Activated CD4-positive, CD25-positive, alpha-beta regulatory T cell treated with anti-CD3 and anti-CD28 coated beads, Interleukin-2, amount 50 U/mL, for 24 hours (primary cell): ENCODE measurements at regions not wholly inside any gene's neighbourhood (a gene's known extent, or its start where the extent isn't known, plus 50 kb on each side); places are given as distances from the start of the nearest gene placed in this dataset.
"Not testable (repeated sequence)": the region's sequence is repeated elsewhere in the genome, so short reads cannot be mapped to it uniquely, and the experiment has no call there.

Source experiments
- ATAC-seq, 2 donors: fragments of 150-1000 bp; cut with Tn5 transposase; one replicate each; pipeline ENCODE4 v1.10.0; 2021; ENCODE audit warnings: mild to moderate bottlenecking in 1 of 2, moderate library complexity in 1 of 2

DNA sequence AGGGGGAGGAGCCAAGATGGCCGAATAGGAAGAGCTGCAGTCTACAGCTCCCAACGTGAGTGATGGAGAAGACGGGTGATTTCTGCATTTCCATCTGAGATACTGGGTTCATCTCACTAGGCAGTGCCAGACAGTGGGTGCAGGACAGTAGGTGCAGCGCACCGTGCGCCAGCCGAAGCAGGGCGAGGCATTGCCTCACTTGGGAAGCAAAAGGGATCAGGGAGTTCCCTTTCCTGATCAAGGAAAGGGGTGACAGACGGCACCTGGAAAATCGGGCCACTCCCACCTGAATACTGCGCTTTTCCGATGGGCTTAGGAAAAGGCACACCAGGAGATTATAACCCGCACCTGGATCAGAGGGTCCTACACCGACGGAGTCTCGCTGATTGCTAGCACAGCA lies 121.1 kb upstream of the SESTD1 start:
- not testable (repeated sequence) for ATAC-seq

DNA sequence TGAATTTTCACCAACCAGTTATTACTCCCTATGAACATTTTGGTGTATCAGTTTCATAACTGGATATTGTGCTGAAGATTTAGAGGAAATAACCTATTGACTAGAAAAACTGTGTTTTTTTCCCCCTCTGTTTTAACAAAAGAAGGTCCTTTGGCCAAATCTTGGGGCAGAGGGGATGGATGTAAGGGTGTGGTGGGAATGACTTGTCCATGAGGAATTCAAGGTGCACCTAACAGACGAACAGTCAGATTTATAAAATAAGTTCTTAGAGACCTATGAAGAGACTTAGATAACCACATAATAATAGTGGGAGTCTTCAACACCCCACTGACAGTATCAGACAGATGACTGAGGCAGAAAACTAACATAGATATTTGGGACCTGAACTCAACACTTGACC lies 119.3 kb upstream of the SESTD1 start:
- ATAC-seq, result no peak

DNA sequence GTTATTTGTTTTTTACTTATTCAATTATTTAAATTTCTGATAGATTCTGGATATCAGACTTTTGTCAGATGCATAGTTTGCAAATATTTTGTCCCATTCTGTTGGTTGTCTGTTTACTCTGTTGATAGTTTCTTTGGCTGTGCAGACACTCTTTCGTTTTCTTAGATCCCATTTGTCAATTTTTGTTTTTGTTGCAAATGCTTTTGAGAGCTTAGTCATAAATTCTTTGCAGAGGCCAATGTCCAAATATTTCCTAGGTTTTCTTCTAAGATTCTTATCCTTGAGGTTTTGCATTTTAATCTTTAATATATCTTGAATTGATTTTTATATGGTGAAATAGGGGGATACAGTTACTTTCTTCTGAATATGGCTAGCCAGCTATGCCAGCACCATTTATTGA lies 112.7 kb upstream of the SESTD1 start:
- no peak for ATAC-seq

DNA sequence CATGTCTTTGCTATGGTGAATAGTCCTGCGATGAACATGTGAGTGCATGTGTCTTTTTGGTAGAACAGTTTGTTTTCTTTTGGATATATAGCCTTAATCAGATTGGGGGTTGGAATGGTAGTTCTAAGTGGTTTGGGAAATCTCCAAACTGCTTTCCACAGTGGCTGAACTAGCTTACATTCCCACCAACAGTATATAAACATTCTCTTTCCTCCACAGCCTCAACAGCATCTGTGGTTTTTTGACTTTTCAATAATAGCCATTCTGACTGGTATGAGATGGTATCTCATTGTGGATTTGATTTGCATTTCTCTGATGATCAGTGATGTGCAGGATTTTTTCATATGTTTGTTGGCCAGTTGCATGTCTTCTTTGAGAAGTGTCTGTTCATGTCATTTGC lies 112.2 kb upstream of the SESTD1 start:
- ATAC-seq, result no peak

DNA sequence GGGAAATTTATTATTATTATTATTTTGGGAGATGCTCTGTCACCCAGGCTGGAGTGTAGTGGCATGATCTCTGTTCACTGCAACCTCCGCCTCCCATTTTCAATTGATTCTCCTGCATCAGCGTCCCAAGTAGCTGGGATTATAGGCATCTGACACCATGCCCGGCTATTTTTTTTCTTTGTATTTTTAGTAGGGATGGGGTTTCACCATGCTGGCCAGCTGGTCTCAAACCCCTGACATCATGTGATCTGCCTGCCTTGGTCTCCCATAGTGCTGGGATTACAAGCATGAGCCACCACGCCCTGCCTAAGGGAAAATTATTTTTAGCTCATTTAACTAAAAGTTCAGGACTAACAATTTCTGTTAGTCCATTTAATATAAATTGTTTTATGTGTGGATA lies 109.2 kb upstream of the SESTD1 start:
- no peak for ATAC-seq

DNA sequence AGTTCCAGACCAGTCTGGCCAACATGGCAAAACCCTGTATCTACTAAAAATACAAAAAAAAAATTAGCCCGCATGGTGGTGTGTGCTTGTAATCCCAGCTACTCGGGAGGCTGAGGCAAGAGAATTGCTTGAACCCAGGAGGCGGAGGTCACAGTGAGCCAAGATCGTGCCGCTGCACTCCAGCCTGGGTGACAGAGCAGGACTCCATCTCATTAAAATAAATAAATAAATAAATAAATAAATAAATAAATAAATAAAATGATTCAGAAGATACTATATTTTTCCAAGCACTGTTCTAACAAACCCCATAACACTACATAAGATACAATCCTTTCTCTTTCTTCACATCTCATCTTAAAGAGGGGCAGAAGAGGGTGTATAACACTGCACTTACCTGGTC lies 100.9 kb upstream of the SESTD1 start:
- not testable (repeated sequence) for ATAC-seq

DNA sequence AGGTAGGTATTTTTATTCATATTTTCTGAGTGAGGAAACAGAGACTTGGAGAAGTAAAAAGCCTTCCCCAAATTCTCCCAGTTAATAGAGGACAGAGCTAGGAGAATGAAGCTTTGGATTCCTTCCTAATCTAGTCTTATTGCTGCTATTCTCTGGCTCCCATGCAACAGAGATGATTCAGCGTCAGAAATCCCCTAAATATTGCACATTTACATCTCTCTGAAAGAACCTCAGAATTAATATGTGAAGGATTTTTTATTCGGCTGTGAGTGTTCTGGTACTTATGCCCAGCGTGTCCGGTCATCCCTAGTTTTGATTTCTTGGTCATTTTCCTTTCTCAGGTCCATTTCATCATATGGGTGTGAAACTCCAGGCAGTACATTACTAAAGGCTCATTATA lies 91.2 kb upstream of the SESTD1 start:
- ATAC-seq, result no peak

DNA sequence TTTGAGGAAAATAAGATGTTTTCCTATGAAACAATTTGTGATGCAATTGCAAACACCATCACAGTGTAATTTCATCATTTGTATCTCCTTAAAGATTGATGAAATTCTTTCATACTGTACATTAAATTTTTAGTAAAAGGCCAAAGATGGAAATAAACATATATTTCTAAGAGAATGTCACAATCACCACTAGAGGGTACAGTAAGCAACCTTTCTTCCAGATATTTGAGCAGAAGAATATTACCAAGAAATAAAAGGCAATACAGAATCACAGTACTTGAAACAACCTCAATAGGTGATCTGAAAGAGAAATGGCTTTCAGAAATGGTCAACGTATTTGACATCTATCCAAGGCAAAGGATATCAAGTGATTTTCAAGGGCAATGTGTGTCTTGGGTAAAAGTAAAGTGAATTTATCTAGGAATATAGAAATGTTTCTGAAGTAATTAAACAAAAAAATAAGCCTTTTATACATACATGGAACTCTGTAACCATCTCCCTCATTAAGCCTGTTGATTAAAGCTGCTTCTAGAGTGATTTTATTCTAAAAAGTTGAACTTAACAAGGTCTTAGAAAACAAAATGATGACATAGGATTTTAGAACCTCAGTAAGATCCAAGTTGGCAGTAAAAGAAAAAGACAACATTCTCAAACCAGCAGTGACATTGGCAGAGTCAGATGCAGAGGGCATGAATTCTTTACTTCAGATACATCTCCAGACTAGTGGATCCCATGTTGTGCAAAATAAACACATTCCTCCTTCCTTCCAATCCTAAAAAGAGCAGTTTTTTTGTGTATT lies 90.3 kb upstream of the SESTD1 start:
- ATAC-seq, result no peak

DNA sequence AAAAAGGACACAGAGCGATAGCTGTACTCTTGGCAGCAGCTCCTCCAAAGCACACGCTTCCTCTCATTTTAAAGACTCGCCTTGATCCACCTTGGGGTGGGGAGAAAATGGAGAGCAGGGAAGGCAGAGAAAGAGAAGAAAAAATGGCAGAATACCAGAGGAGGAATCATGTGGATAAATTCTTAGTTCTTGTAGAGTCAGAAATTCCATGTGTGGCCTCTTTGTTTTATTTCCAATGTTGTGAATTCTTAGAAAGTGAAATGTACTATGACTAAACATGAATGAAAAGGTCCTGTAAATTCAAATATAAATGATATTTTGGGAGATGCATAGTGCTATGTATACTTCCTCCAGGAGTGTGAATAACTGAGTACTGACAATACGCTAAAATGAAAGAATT lies 89.7 kb upstream of the SESTD1 start:
- no peak for ATAC-seq

DNA sequence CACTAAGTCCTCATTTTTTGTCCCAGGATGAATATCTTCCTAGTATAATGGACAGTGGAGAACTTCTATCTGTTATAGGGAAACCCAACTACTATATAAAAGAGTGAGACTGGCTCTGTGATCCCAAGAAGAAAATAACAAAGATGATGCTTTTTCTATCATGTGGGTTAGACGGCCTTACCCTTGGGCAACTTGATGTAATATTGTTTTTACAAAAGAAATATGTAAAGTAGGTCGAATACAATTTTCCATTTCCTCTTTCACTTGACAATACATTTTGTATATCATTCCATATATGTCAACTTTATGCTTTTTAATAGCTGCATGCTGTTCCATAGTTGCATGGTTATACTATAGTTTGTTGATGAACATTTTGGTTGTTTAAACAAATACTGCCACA lies 87.5 kb upstream of the SESTD1 start:
- no peak for ATAC-seq

DNA sequence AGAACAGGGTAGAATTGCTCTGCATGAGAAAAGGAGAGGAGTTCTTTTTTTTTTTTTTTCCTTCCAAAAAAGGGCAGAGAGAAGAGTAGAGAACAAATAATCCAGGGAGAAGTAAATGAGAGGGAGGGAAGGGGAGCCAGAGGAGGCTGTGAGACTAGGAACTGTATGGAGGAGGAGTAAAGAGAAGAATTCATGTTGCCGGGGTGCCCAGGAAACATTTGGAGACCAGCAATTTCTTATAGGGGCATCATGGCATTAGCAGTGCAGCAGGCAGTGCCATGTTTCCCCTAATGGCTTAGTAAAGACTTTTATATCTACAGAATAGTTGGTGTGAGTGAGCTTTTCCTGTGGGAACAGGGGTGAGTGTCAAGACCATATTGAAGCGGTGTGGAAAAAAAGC lies 86.4 kb upstream of the SESTD1 start:
- no peak for ATAC-seq

DNA sequence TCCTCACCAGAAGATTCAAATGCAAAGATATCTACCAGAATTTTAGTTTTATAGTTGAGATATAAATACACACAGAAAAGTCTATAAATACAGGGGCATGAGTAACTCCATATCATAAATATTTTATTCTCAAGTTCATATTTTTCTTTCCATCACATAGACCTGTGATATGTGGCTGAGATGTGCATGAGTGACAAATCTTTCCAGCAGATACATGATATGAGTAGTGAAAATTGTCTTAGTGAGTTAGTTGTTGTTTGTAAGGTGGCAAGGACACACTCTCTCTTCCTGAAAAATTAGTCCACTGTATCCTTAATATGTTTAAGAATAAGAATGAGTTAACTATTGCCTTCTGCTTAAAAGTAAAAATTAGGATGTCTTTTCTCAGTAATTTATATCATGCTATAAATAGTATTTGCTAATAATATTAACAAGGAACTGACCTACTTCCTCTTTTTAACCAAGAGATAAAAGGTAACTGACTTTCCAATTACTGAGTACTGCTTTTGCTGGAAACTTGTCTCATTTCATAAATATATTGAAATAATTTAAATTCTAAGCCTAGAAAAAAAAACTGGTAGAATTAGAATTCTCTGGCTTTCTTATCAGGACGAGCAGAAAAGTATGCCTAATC lies 85.2 kb upstream of the SESTD1 start:
- ATAC-seq, result no peak

DNA sequence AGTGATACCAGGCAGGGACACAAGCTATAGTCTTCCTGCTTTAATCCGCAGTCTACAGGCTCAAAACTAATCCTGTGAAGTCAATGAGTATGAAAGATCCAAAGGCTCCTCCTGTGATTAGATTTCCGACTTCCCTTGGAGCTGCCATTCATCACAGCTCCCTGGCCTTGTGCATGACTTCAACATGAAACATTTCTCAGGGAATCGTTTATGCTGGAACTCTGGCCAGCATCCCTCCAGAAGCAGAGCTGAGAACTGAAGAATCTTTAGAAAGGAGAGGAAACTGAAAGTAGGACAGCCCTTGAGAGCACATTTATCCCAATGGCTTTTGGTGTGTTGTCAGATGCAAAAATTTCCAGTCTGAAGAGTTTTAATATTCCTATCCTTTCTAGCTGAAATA lies 84.3 kb upstream of the SESTD1 start:
- no peak for ATAC-seq

DNA sequence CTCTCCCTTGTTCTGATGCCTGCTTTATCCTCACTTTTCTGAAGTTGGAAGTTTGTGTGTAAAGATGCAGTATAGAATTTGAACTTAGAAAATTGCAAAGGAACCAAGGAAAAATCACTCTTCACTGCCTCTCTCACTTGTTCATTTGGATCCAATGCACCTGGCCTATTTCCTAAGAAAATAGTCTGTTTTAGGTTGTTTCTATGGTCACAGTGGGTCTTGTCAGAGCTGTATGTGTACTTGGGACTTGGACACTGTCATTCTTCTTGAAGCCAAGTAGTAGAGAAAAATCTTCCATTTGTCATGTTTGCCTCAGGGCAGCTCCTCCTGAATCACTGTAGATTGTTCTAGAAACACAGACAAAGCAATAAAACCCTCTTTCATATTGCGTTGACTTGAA lies 80.3 kb upstream of the SESTD1 start:
- no peak for ATAC-seq

DNA sequence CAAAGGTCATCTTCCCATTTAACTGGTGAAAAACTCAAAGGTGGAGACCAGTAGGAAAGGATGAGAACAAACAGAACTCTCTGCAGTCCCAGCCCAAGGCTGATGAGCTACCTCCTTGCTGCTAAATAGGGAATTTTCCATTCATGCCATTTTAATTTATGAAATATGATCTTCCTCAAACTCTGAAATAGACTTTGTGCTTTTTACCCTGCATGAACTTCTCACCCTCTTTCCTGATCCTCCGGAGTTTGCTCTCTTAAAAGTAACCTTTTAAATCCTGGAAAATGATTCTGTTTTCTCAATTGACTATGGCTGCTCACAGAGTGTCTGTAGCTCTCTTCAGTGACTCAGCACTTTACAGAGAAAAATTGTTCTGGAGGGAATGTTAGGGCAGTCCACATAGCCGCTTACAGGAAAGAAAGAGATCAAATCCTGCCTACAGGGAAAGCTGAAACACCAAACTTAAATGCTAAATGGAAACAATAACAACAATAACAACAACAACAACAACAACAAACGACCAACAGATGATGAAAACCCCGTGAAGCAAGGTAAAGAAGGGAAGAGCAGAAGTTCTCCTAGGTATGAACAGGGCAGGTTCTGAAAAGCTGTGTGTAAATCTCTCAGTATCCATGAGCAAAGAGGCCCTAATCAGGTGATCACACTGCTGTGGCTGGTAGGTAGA lies 79.8 kb upstream of the SESTD1 start:
- peak in 1 of 2 donors; percentile 25 for ATAC-seq

DNA sequence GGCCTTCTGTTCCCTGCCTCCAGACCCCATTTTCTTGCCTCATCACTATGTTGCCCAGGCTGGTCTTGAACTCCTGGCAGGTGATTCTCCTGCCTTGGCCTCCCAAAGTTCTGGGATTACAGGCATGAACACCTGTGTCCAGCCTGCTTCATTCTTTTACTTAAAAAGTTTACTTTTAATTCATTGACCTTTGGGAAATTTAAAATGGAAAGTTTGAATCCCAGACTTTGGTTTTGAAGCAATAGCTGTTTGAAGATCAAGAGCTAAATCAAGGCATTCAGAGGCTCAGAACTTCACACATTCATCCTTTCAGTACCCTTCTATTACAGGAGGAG lies 79.3 kb upstream of the SESTD1 start:
- no peak for ATAC-seq

DNA sequence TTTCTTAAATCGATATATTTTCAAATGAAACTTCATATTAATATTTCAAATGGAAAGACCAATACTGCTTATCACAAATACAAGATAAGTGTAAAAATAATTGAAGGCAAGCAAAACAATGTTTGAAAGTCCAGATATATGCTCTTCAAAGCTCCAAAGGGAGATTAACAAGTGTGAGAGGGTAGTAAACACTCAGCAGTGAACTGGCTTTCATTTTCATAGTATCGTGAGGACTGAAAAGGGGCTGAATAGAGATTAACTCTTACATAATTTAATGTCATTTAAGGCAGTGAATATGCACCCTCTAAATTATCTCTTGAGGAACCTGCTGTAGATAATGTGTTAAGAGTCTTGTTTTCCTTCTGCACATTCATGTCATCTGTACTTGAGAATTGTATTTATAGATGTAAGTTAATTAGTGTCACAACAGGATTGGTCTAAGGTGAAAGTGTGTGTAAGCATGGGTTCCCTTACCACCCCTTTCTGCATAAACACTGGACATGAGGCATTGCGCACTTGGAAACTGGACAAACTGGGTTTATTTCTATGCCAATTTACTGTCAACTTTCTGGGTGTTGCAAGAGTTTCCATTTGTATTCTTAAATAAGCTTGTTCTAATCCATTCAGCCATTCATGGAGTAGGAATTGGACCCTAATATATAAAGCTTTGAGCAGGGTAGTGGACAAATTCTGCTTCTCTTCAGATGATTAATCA lies 76.7 kb upstream of the SESTD1 start:
- ATAC-seq, result no peak

DNA sequence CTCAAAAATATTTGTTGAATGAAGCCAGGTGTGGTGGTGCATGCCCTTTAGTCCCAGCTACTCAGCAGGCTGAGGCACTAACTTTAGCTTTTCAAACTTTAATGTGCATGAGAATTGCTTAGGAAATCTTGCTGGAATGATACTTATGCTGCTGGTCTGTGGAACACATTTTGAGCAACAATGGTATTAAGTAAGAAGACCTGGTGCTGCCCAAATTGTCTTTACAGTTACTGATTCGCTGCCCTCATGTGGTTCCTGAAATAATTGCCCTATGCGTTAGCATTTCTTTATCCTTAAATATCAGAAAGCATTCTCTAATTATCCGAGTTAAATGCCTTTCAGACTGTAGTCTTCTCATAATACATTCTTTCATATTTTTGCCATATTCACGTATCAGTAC lies 76.0 kb upstream of the SESTD1 start:
- ATAC-seq, result no peak

DNA sequence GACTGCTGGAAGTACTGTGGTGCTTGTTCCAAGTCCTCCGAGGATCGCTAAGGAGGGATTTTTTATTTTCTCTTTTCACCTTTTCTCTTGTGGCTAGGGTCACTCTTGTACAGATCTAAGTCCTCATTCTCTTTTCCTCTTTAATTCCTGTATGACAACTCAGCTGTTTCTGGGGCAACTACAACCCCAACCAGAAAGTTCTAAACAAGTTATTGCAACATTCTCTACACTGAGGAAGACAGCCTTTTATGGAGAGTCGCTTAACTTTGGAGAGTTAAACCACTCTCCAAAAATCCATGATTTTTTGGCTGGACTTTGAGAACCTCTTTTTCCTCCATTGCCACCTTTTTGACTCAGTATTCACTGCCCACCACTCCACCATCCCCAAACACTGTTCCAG lies 74.0 kb upstream of the SESTD1 start:
- ATAC-seq, result no peak

DNA sequence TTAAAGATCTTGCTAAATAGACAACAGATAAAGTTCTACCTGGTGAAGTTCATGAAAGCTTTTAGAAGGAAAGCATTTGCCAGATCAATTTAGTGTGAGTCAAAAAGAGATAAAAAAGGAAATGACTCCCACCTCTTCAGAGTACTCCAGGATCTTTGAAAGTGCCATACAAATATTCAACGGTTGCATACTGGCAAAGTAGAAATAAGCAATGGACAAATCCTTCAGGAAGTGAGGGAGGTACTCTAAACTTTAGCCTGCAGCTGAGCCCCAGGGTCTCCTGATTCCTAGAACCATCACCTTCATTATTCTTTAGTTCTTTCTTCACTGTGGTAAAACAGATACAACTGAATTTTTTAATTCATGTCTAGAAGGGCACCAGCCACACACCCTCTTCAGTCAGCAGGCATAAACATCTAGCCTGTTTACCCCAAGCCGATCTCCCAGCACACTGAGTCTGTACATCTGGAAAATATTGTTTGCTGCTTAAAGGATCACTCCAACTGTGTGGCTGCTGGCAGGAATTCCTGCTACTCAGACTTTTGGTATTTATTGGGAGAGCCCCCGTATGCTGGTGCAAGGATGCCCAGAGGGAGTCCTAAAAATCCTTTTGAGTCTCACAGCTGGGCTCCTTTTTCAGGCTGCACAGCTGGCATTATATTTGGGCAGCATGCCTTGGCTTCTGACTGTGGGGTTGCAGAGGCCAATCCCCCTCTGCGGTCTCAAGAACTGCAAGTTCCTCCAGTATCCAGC lies 72.3 kb upstream of the SESTD1 start:
- ATAC-seq, result no peak

DNA sequence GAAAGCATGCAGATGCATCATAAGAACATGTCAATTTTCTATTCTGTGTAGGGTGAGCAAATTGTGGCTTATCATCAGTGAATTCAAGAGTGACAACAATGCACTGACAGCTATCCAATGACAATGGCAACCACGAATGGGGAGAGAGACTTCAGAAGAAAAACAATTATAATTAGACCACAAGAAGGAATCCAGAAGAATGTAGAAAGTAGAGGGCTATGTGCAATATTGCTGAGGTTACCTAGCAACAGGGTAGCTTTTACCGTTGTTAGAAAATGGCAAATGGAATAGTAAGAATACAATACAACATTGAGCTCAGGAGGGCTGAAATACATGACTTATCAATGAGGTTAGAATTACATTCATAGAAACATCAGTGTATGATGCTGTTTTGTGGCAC lies 71.1 kb upstream of the SESTD1 start:
- ATAC-seq, result no peak

DNA sequence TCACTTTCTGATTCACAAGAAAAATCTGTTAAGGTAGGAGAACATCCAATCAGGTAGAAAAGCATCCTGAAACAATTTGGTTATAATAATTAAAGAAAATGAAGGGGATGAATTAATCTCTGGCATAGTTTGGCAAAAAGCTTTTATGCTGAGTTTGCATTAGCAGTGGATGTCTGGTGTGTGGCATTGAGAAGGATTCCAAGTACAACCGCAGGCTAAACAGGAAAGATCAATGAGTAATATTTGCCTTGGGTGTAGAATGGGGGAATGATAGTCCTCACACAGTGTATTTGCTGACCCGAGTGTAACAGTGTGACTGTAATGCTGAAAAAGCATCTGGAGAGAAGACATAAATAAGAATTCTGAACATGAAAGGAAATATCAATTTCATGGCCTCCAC lies 68.3 kb upstream of the SESTD1 start:
- no peak for ATAC-seq

DNA sequence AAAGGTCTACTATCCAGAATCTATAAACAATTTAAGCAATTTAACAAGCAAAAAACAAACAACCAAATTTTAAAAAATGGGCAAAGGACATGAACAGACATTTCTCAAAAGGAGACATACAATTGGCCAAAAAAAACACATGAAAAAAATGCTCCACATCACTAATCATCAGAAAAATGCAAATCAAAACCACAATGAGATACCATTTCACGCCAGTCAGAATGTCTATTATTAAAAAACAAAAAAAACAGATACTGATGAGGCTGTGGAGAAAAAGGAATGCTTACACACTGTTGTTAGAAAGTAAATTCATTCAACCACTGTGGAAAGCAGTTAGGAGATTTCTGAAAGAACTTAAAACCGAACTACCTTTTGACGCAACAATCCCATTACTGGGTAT lies 66.4 kb upstream of the SESTD1 start:
- ATAC-seq, result no peak
